Medulla oblongata (tissue), 1 donor: ENCODE measurements at regions not wholly inside any gene's neighbourhood (a gene's known extent, or its start where the extent isn't known, plus 50 kb on each side); places are given as distances from the start of the nearest gene placed in this dataset.
A peak's percentile ranks its signal among the peaks of the same experiment; 100 is the strongest.

ENCODE experiments used
- DNase-seq: peaks from one replicate; pipeline ENCODE4 v3.0.0-alpha.2; 2015; ENCODE audit errors: extremely low spot score

- DNase-seq: no peak
Measured at GRCh38 chr2:114134146-114134545, 244.3 kb downstream of the ACTR3 start.

- no peak for DNase-seq
Measured at GRCh38 chr2:114139542-114139941, 249.7 kb downstream of the ACTR3 start.

GRCh38 chr2:114156366-114157056, 266.6 kb downstream of the ACTR3 start:
- DNase-seq: no peak

- DNase-seq: peak; percentile 30
Measured at GRCh38 chr2:114157057-114157385, 267.1 kb downstream of the ACTR3 start.

GRCh38 chr2:114160263-114160981, 270.5 kb downstream of the ACTR3 start:
- DNase-seq: no peak

GRCh38 chr2:114161371-114161770, 271.5 kb downstream of the ACTR3 start:
- no peak for DNase-seq

GRCh38 chr2:114167799-114168198, 274.6 kb upstream of the DPP10 start:
- no peak for DNase-seq

GRCh38 chr2:114170070-114170469, 272.4 kb upstream of the DPP10 start:
- no peak for DNase-seq

GRCh38 chr2:114175507-114175906, 266.9 kb upstream of the DPP10 start:
- DNase-seq: no peak

GRCh38 chr2:114185501-114185900, 256.9 kb upstream of the DPP10 start:
- no peak for DNase-seq

GRCh38 chr2:114192362-114192761, 250.1 kb upstream of the DPP10 start:
- DNase-seq: no peak

GRCh38 chr2:114201781-114202180, 240.7 kb upstream of the DPP10 start:
- no peak for DNase-seq

GRCh38 chr2:114203679-114204078, 238.8 kb upstream of the DPP10 start:
- no peak for DNase-seq

- DNase-seq: no peak
Measured at GRCh38 chr2:114213808-114214207, 228.6 kb upstream of the DPP10 start.

- DNase-seq: no peak
Measured at GRCh38 chr2:114218383-114218782, 224.1 kb upstream of the DPP10 start.

- DNase-seq: no peak
Measured at GRCh38 chr2:114219456-114219855, 223.0 kb upstream of the DPP10 start.

- no peak for DNase-seq
Measured at GRCh38 chr2:114222344-114222743, 220.1 kb upstream of the DPP10 start.

GRCh38 chr2:114231921-114232320, 210.5 kb upstream of the DPP10 start:
- DNase-seq: no peak

GRCh38 chr2:114237331-114237730, 205.1 kb upstream of the DPP10 start:
- DNase-seq: no peak

GRCh38 chr2:114238910-114239559, 203.4 kb upstream of the DPP10 start:
- DNase-seq: no peak

- no peak for DNase-seq
Measured at GRCh38 chr2:114248648-114249047, 193.8 kb upstream of the DPP10 start.

GRCh38 chr2:114252713-114253112, 189.7 kb upstream of the DPP10 start:
- DNase-seq: no peak

- no peak for DNase-seq
Measured at GRCh38 chr2:114254875-114255274, 187.6 kb upstream of the DPP10 start.
